Hepatocyte (in vitro differentiated cells): ENCODE measurements at regions not wholly inside any gene's neighbourhood (a gene's known extent, or its start where the extent isn't known, plus 50 kb on each side); places are given as distances from the start of the nearest gene placed in this dataset.
A peak's percentile ranks its signal among the peaks of the same experiment; 100 is the strongest.

Source experiments
- DNase-seq: peaks from one replicate; pipeline ENCODE4 v3.0.0-alpha.2; 2016; ENCODE audit warnings: low spot score
- H2AFZ ChIP-seq: fragments of 200-600 bp; sonication (generic); 2 replicates; pipeline ENCODE4 v1.6.0; 2016; ENCODE audit warnings: antibody characterized with exemption, mild to moderate bottlenecking
- H3K27ac ChIP-seq: fragments of 200-600 bp; sonication (generic); 2 replicates; pipeline ENCODE4 v1.5.1; 2016; ENCODE audit warnings: mild to moderate bottlenecking
- H3K27me3 ChIP-seq: fragments of 200-600 bp; sonication (generic); 2 replicates; pipeline ENCODE4 v1.6.1; 2016
- H3K36me3 ChIP-seq: fragments of 200-600 bp; sonication (generic); replicated peaks from 2 replicates; pipeline ENCODE4 v1.5.1; 2016; ENCODE audit warnings: low read depth; ENCODE audit not compliant: insufficient read depth
- H3K4me1 ChIP-seq: fragments of 200-600 bp; sonication (generic); 2 replicates; pipeline ENCODE4 v1.5.1; 2016; ENCODE audit warnings: mild to moderate bottlenecking, moderate library complexity; ENCODE audit not compliant: insufficient read depth
- H3K4me2 ChIP-seq: fragments of 200-600 bp; sonication (generic); 2 replicates; pipeline ENCODE4 v1.6.0; 2016
- H3K4me3 ChIP-seq: fragments of 200-600 bp; sonication (generic); 2 replicates; pipeline ENCODE4 v1.5.1; 2016; ENCODE audit warnings: mild to moderate bottlenecking
- H3K79me2 ChIP-seq: fragments of 200-600 bp; sonication (generic); 2 replicates; pipeline ENCODE4 v1.6.0; 2017; ENCODE audit warnings: mild to moderate bottlenecking
- H3K9me2 ChIP-seq: fragments of 200-600 bp; sonication (generic); replicated peaks from 2 replicates; pipeline ENCODE4 v1.6.0; 2017; ENCODE audit warnings: mild to moderate bottlenecking; ENCODE audit not compliant: insufficient read depth
- H3K9me3 ChIP-seq: fragments of 200-600 bp; sonication (generic); 2 replicates; pipeline ENCODE4 v1.5.1; 2016; ENCODE audit warnings: low read depth, mild to moderate bottlenecking
- H4K20me1 ChIP-seq: fragments of 200-600 bp; sonication (generic); 2 replicates; pipeline ENCODE4 v1.6.0; 2016; ENCODE audit warnings: mild to moderate bottlenecking; ENCODE audit not compliant: insufficient read depth, poor library complexity, severe bottlenecking
- CTCF ChIP-seq: fragments of 200-600 bp; sonication (generic); IDR thresholded peaks from 2 replicates; pipeline ENCODE4 v1.5.1; 2016; ENCODE audit warnings: antibody characterized with exemption, mild to moderate bottlenecking; ENCODE audit not compliant: poor library complexity
- EZH2 ChIP-seq: fragments of 200-600 bp; sonication (generic); IDR thresholded peaks from 2 replicates; pipeline ENCODE4 v1.6.1; 2016; ENCODE audit warnings: antibody characterized with exemption, mild to moderate bottlenecking, borderline replicate concordance
- EZH2phosphoT487 ChIP-seq: fragments of 200-600 bp; sonication (generic); IDR thresholded peaks from one replicate; pipeline ENCODE4 v1.6.1; 2018; ENCODE audit warnings: antibody characterized with exemption, mild to moderate bottlenecking, low read depth, moderate library complexity; ENCODE audit not compliant: unreplicated experiment, severe bottlenecking
- WGBS: methylation state at CpG from one replicate; pipeline ENCODE4 v1.1.6; 2016; ENCODE audit warnings: low lambda C conversion rate; ENCODE audit errors: missing lambda C conversion rate; 5-methylcytosine and 5-hydroxymethylcytosine counted together

DNA sequence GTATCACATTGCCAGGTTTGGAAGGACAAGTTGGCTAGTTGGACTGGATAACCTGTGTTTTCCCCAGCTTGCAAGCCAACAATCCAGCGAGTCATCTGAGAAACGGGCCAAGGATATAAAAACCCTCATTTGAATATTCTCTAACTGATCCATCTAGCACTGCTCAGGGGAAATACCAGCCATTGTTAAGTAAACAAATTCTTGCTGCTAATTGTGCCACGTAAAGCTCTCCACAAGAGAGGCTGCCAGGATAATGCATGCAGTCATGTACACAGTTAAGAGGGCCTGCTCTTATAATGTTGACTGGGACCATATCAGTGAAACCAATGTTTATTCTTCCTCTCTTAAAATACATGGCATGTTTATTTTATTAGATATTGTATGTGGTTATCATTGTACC, 663.2 kb upstream of the SGCG start:
- H3K79me2 ChIP-seq = no peaks in the 10 kb centered on the region
- H4K20me1 ChIP-seq = no peaks in the 10 kb centered on the region
- no peak overlapping the region for H3K4me2 ChIP-seq
- TF ChIP-seq CTCF = no peak
- TF ChIP-seq EZH2phosphoT487 = no peak
- TF ChIP-seq EZH2 = no peak
- H2AFZ ChIP-seq = no peak overlapping the region
- H3K4me1 ChIP-seq = no peaks in the 10 kb centered on the region
- 23% methylated on average over 3 of the region's 3 CpGs for WGBS
- H3K9me3 ChIP-seq = no peaks in the 10 kb centered on the region
- no peak overlapping the region for H3K4me3 ChIP-seq
- no peaks in the 10 kb centered on the region for H3K9me2 ChIP-seq
- no peaks in the 10 kb centered on the region for H3K27me3 ChIP-seq
- no peak overlapping the region for H3K27ac ChIP-seq
- peak; percentile 27 for DNase-seq
- no peaks in the 10 kb centered on the region for H3K36me3 ChIP-seq

GRCh38 chr13:22536851-22537250, 643.9 kb upstream of the SGCG start:
- TF ChIP-seq EZH2 (no peak), CTCF (no peak), EZH2phosphoT487 (no peak)
- WGBS = 57% methylated on average over 4 of the region's 4 CpGs
- H3K9me3 ChIP-seq = no peaks in the 10 kb centered on the region

DNA sequence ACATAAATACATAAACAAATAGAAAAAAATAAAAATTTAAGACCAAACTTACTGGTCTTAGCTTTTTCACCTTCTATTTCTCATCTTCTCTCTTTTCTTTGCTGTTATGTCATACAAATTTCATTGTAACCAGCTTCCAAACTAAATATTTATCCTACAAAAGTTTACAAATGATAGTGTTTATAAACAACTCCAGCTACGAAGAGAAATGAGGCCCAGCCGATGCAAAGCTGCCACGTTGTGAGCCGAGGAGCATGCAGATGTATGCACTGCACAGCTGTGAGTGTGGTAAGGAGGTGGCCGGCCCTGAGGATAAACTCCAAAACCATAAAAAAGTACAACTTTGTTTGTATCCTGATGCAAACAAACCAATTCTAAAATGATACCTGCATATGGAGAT, 642.4 kb upstream of the SGCG start:
- no peak overlapping the region for H3K4me3 ChIP-seq
- H3K9me2 ChIP-seq = no peaks in the 10 kb centered on the region
- no peak for DNase-seq
- no peaks in the 10 kb centered on the region for H3K36me3 ChIP-seq
- no peaks in the 10 kb centered on the region for H3K9me3 ChIP-seq
- no peaks in the 10 kb centered on the region for H3K27me3 ChIP-seq
- no peak overlapping the region for H2AFZ ChIP-seq
- TF ChIP-seq CTCF = no peak
- no peak for TF ChIP-seq EZH2phosphoT487
- no peak for TF ChIP-seq EZH2
- H3K79me2 ChIP-seq = no peaks in the 10 kb centered on the region
- WGBS = 50% methylated on average over 5 of the region's 5 CpGs
- no peak overlapping the region for H3K27ac ChIP-seq
- H4K20me1 ChIP-seq = no peaks in the 10 kb centered on the region
- no peaks in the 10 kb centered on the region for H3K4me1 ChIP-seq
- peak overlapping the region; percentile 6 for H3K4me2 ChIP-seq

More at GRCh38 chr13:22536851-22537250, 643.9 kb upstream of the SGCG start:
- Histone ChIP-seq H3K4me3 (no peak overlapping the region), H2AFZ (no peak overlapping the region), H3K27ac (no peak overlapping the region), H3K27me3 (no peaks in the 10 kb centered on the region), H3K4me1 (no peaks in the 10 kb centered on the region), H3K9me2 (no peaks in the 10 kb centered on the region), H3K36me3 (no peaks in the 10 kb centered on the region), H3K4me2 (no peak overlapping the region), H4K20me1 (no peaks in the 10 kb centered on the region), H3K79me2 (no peaks in the 10 kb centered on the region)
- DNase-seq = no peak

DNA sequence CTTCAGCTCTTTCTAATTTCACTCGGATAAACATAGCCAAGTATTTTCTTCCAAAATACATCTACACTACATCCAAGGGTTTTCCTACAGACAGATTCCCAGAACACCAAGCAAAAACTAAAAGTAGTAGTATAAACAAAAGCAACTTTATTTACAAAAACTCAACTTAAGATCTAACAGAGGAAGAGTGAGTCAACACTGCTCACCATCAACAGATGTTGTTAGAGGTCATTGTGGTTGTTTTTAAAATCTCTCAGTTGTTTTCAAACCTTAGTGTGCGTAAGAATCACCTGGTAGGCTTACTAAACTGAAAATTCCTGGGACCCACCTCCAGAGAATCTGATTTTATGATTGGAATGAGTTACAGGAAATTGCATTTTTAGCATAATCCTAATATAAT, 631.7 kb upstream of the SGCG start:
- TF ChIP-seq CTCF (no peak), EZH2phosphoT487 (no peak), EZH2 (no peak)
- Histone ChIP-seq H3K27me3 (no peaks in the 10 kb centered on the region), H3K4me2 (no peak overlapping the region), H4K20me1 (no peaks in the 10 kb centered on the region), H3K27ac (no peak overlapping the region), H3K4me3 (no peak overlapping the region), H3K79me2 (no peaks in the 10 kb centered on the region), H3K4me1 (no peaks in the 10 kb centered on the region), H3K36me3 (no peaks in the 10 kb centered on the region), H2AFZ (no peak overlapping the region), H3K9me2 (no peaks in the 10 kb centered on the region), H3K9me3 (no peaks in the 10 kb centered on the region)
- DNase-seq = no peak
- WGBS = 68% methylated on average over 2 of the region's 2 CpGs
